IPS-20b (cell line): ENCODE measurements at regions not wholly inside any gene's neighbourhood (a gene's known extent, or its start where the extent isn't known, plus 50 kb on each side); places are given as distances from the start of the nearest gene placed in this dataset.

Source experiments
- H3K27ac ChIP-seq: one replicate; pipeline ENCODE4 v1.5.1; 2013; ENCODE audit warnings: low read length
- H3K27me3 ChIP-seq: 2 replicates; pipeline ENCODE4 v1.6.1; 2013; ENCODE audit warnings: mild to moderate bottlenecking, low read length, inconsistent platforms; ENCODE audit not compliant: insufficient read depth
- H3K36me3 ChIP-seq: 2 replicates; pipeline ENCODE4 v1.6.1; 2013; ENCODE audit warnings: low read depth, mild to moderate bottlenecking, inconsistent platforms, low read length, moderate library complexity; ENCODE audit not compliant: insufficient read depth
- H3K4me1 ChIP-seq: 2 replicates; pipeline ENCODE4 v1.6.1; 2013; ENCODE audit warnings: mild to moderate bottlenecking, control low read depth, inconsistent platforms, low read length, moderate library complexity; ENCODE audit not compliant: insufficient read depth
- H3K4me3 ChIP-seq: 2 replicates; pipeline ENCODE4 v1.5.1; 2013; ENCODE audit warnings: mild to moderate bottlenecking, low read length, inconsistent platforms
- H3K9ac ChIP-seq: 2 replicates; pipeline ENCODE4 v1.6.1; 2013; ENCODE audit warnings: low read depth, mild to moderate bottlenecking, inconsistent platforms, low read length, moderate library complexity
- H3K9me3 ChIP-seq: 2 replicates; pipeline ENCODE4 v1.6.1; 2013; ENCODE audit warnings: mild to moderate bottlenecking, low read depth, low read length, inconsistent platforms; ENCODE audit not compliant: insufficient read depth

DNA sequence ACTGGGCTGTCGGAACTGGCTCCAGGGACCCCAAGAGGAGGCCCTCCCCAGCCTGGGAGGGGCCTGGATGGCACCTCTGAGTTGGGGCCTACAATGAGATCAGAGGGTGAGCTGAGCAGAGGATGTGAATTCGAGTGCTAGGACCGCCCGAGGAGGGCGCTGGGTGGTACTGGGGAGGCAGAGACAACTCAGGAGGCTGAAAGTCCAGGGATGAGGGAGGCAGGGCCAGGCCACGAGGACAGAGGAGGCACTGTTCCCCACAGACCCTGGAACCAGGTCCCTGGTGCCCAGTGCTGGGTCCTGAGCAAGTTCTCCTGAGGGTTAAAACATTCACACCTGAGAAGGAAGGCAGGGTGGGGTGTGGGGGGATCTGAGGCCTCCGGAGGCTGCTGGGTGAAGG, 218.0 kb downstream of the CTTN start:
- Histone ChIP-seq H3K36me3 (no peaks in the 10 kb centered on the region), H3K27me3 (peaks cover 3% of the 10 kb centered on the region; the same call in 1 of the 2 replicates), H3K4me3 (no peak overlapping the region), H3K27ac (no peak overlapping the region), H3K4me1 (peaks cover 8% of the 10 kb centered on the region; the same call in 1 of the 2 replicates), H3K9ac (no peak overlapping the region), H3K9me3 (no peaks in the 10 kb centered on the region)

DNA sequence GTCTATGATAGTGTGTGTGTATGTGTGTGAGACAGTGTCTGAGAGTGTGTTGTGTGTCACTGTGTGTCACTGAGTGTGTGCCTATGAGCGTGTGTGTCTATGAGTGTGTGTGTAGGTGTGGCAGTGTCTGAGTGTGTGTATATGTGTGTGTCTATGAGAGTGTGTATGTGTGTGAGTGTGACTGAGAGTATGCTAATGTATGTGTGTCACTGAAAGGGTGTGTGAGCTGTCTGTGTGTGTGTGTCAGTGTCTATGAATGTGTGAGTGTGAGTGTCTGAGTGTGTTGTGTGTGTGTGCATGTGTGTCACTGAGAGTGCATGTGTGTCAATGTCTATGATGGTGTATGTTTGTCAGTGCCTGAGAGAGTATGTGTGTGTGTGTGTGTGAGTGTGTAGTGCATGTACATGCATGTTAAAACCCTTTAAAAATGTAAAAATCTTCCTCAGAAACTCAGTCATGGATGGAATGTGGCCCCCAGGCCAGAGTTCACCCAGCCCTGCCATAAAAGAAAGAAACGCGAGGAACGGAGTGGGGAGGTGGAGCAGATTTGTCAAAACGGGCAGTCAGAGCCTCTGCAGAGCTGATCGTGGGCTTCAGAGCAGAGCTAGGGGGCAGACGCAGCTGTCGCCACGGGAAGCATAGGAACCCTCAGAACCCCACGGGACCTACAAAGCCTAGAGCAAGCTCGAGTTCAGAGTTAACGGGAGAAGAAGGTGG, 218.8 kb downstream of the CTTN start:
- H3K27ac ChIP-seq: no peak overlapping the region
- H3K9me3 ChIP-seq: no peaks in the 10 kb centered on the region
- H3K4me1 ChIP-seq: peaks cover 3% of the 10 kb centered on the region; the same call in 1 of the 2 replicates
- H3K36me3 ChIP-seq: no peaks in the 10 kb centered on the region
- H3K9ac ChIP-seq: no peak overlapping the region
- no peaks in the 10 kb centered on the region for H3K27me3 ChIP-seq
- H3K4me3 ChIP-seq: no peak overlapping the region

DNA sequence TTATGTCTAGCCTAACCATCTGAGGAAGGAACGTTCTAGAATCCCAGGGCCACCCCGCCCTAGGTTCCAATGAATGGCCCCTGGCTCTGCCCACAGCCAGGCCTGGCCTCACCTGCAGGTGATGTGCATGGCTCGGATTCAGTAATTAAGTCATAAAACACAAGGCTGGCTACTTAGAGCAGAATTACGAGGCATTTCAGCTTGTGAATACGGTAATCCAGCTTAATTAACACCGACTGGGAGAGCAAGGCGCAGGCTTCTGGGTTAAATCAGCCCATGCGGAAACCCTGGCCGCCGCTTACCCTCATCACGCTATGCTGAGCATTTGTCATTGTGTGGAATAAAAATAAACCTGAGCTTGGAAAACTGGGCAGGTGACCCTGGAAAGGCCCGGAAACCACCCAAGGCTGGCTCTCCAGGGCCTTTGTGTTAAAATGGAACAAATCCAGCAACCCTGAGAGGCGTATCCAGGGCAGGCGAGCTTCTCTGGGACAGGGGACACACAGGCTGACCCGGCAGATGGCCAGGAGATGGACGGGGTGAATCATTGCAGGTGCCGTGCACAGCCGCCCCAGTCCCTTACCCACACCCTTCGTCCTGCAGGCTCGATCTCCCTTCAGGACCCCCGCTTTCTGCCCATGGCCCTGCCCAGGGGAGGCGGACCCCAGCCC, 220.2 kb downstream of the CTTN start:
- H3K4me3 ChIP-seq: no peak overlapping the region
- no peak overlapping the region for H3K9ac ChIP-seq
- no peaks in the 10 kb centered on the region for H3K36me3 ChIP-seq
- H3K27me3 ChIP-seq: no peaks in the 10 kb centered on the region
- no peaks in the 10 kb centered on the region for H3K4me1 ChIP-seq
- H3K9me3 ChIP-seq: no peaks in the 10 kb centered on the region
- H3K27ac ChIP-seq: no peak overlapping the region

DNA sequence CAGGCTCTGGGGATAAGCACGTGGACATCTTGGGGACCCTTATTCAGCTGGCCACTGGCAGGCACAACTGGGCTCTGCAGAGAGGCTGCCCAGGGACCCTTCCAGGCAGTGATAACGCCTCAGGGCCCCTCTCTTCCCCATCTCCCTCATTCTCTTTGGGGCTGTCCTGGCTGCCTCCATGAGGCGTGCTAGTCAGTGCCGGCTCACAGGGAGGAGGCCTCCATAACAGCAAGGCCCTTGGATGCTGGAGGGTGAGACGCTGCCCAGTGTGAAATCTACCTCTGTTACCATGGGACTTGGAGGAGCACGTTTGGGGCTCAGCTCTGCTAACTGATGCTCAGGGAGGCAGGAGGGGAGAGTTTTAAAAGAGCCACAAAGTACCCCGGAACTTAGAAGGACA, 221.3 kb downstream of the CTTN start:
- Histone ChIP-seq H3K27me3 (no peaks in the 10 kb centered on the region), H3K36me3 (no peaks in the 10 kb centered on the region), H3K4me3 (no peak overlapping the region), H3K9ac (no peak overlapping the region), H3K4me1 (no peaks in the 10 kb centered on the region), H3K9me3 (no peaks in the 10 kb centered on the region), H3K27ac (no peak overlapping the region)

DNA sequence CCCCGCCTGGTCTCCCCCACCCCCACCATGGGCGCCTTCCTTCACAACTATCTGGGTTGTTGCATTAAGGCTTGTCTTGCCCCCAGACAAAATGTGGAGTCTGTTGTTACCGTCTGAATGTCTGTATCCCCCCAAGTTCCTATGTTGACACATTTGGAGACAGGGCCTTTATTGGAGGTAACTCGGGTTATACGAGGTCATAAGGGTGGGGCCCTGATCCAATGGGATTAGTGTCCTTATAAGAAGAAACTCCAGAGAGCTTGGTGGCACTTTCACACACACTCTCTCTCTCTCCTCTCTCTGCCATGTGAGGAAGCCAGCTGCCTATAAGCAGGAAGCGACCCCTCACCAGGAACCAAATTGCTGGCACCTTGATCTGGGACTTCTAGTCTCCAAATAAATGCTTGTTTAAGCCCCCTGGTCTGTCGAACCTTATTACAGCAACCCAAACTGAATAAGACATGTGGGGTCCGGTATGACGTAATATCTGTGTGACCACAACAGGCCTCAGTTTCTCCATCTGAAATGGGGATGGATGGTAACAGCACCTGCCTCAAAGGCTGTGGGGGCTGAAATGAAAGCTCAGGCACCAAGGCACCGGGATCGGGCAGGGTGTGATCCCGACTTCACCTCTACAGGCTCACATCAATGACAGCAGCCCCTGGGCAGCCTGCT, 222.3 kb downstream of the CTTN start:
- H3K9ac ChIP-seq: no peak overlapping the region
- no peak overlapping the region for H3K4me3 ChIP-seq
- no peaks in the 10 kb centered on the region for H3K9me3 ChIP-seq
- H3K27ac ChIP-seq: no peak overlapping the region
- no peaks in the 10 kb centered on the region for H3K27me3 ChIP-seq
- H3K36me3 ChIP-seq: no peaks in the 10 kb centered on the region
- no peaks in the 10 kb centered on the region for H3K4me1 ChIP-seq

DNA sequence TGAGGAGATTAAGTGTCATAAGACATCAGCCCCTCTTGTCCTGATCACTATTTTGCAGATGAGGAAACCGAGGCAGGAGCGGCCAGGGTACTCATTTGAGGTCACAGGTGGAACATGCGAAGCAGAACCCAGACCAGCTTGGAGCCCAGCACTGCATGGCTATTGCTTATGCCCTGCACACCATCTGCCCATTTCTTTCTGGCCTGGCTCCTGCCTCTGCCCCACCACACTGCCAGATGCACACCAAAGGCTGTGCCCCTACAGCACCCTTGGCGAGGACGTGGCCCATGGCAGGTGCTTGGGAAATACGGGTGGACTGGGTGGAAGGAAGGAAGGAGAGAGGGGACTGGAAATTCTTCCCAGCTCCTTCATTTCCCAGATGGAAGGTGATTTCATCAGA, 222.9 kb downstream of the CTTN start:
- Histone ChIP-seq H3K4me1 (no peaks in the 10 kb centered on the region), H3K4me3 (no peak overlapping the region), H3K9me3 (no peaks in the 10 kb centered on the region), H3K27ac (no peak overlapping the region), H3K36me3 (no peaks in the 10 kb centered on the region), H3K9ac (no peak overlapping the region), H3K27me3 (no peaks in the 10 kb centered on the region)

DNA sequence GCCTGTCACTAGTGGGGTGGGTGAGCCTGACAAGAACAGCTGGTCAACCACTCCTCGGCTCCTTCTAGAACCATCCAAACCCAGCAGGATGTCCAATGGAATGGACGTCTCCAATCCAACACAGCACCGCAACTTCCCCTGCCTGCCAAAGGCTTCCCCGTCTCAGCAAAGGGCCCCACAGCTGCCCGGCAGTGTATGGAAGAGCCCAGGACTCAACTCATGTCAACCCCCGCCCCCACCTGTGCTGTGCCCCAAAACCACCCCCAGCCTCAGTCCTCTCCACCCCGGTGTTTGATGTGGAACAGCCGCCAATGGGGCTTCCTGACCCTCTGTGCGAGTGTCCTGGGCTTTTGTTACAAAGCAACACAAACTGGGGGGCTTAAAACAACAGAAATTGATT, 223.8 kb downstream of the CTTN start:
- H3K9ac ChIP-seq: no peak overlapping the region
- H3K9me3 ChIP-seq: no peaks in the 10 kb centered on the region
- no peaks in the 10 kb centered on the region for H3K27me3 ChIP-seq
- H3K36me3 ChIP-seq: no peaks in the 10 kb centered on the region
- no peak overlapping the region for H3K27ac ChIP-seq
- no peaks in the 10 kb centered on the region for H3K4me1 ChIP-seq
- no peak overlapping the region for H3K4me3 ChIP-seq

DNA sequence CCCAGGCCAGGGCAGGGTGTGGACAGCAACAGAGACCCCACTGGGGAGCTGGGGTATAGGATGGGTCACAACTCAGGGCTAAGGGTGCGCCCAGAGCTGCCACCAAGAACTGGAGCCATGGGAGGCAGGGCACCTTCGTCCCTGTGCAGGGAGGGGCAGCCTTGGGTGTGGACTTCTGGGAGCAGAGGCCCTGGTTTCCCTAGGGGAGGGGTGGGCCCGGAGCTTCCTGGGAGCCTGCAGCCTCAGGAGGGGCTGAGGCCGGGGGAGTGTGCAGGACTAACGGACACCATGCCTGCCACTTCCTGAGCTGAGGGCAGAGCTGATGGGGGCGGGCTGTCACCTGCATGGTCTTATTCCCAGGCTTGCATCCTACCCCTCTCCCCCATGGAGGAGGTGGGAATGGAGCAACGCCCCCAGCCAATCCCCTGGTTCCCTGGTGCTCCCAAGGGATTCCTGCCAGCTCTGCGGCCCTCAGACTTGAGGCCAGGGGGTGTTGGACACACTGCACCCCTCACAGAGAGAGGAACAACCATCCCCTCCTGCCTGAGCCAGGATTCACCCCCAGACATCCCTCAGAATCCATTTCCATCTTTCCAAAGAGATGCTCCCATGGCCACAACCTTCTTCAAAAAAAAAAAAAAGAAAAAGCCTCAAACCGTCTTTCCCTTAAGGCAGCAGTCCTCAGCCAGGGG, 225.7 kb downstream of the CTTN start:
- Histone ChIP-seq H3K4me3 (no peak overlapping the region), H3K27me3 (no peaks in the 10 kb centered on the region), H3K36me3 (no peaks in the 10 kb centered on the region), H3K9me3 (no peaks in the 10 kb centered on the region), H3K4me1 (no peaks in the 10 kb centered on the region), H3K27ac (no peak overlapping the region), H3K9ac (no peak overlapping the region)

DNA sequence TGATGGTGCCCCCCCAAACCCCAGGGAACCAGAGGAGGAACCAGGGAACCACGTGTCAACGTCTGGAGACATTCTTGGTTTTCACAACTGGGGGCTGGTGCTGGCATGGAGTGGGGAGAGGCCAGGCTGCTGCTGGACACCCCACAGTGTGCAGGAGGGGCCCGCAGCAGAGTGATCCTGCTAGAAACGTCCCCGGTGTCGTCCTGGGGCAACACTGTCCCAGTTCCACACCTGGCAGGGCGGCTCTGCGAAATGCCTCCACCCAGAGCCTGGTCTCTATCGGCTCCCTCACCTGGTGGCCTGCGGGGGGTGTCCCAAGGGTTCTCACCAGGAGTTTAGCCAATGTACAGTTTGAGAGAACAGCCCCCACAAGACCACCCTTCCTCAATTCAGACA, 226.3 kb downstream of the CTTN start:
- no peak overlapping the region for H3K4me3 ChIP-seq
- H3K27me3 ChIP-seq: no peaks in the 10 kb centered on the region
- no peaks in the 10 kb centered on the region for H3K4me1 ChIP-seq
- no peak overlapping the region for H3K27ac ChIP-seq
- no peaks in the 10 kb centered on the region for H3K36me3 ChIP-seq
- H3K9ac ChIP-seq: no peak overlapping the region
- H3K9me3 ChIP-seq: no peaks in the 10 kb centered on the region

DNA sequence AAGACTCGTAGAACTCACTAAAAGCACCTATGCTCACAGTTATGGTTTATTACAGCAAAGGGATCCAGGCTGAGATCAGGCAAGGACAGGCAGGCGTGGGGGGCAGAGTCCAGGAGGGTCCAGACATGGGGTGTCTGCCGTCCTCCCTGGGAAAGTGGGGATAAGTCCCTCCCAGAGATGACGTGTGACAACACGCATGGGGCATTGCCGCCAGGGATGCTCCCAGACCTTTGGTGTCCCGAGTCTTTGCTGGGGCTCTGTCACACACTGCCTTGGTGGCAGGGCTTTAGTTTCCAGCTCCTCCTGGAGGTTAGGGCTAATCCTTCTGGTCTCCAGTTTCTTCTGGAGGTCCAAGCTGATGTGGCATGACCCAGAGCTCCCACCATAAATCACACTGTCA, 226.7 kb downstream of the CTTN start:
- H3K9ac ChIP-seq: no peak overlapping the region
- no peaks in the 10 kb centered on the region for H3K9me3 ChIP-seq
- H3K36me3 ChIP-seq: no peaks in the 10 kb centered on the region
- no peak overlapping the region for H3K27ac ChIP-seq
- H3K27me3 ChIP-seq: no peaks in the 10 kb centered on the region
- no peaks in the 10 kb centered on the region for H3K4me1 ChIP-seq
- H3K4me3 ChIP-seq: no peak overlapping the region

DNA sequence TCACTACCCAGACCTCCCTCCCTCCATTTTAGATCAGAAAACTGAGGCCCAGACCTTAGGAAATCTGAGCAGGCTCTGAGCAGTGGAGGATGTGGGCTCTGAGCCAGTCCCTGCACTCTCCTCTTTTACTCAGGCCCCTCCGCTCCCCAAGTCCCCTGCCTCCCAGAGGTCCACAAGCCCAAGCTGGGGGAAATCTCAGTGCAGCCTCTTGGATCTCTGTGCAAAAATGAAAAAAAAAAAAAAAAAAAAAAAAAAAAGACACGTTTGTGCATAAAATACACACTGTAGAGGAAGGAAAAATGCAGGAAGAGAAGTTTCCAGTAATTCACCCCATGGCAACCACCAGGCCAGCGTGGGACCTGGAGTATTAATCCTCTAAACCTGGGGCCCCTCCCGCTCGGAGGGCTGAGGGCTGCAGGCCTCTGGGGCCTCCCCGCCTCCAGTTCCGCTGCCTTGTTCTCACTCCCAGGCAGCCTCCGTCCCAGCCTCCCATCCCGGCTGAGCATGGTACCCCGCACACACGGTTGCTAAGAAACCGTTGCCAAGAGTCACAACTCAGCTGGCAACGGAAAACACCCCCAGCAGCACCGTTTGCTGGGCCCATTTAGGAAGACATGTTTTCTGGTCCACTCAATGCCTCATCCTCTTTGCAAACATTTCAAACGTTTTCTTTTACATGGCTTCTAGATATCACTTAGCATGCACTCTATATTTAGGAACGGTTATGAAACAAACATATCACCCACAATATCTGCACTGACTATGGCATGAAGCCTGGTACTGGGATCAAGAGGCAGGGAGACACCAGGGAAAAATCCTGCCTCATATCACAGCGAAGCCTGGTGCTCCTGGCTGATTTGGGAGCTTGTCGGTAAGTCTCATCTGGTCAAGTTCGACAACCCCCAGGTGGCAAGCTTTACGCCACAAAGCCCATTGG, 227.5 kb downstream of the CTTN start:
- Histone ChIP-seq H3K4me3 (no peak overlapping the region), H3K27me3 (no peaks in the 10 kb centered on the region), H3K9me3 (no peaks in the 10 kb centered on the region), H3K4me1 (no peaks in the 10 kb centered on the region), H3K27ac (no peak overlapping the region), H3K9ac (no peak overlapping the region), H3K36me3 (no peaks in the 10 kb centered on the region)
